B cell (primary cell): ENCODE measurements at regions not wholly inside any gene's neighbourhood (a gene's known extent, or its start where the extent isn't known, plus 50 kb on each side); places are given as distances from the start of the nearest gene placed in this dataset.

ENCODE experiments used
- CTCF ChIP-seq: fragments of 200-600 bp; IDR thresholded peaks from one replicate; pipeline ENCODE4 v1.8.0; 2022; ENCODE audit warnings: antibody characterized with exemption, mild to moderate bottlenecking
- EZH2 ChIP-seq: IDR thresholded peaks from 2 replicates; pipeline ENCODE4 v1.6.1; 2012; ENCODE audit warnings: borderline replicate concordance, low read depth, mild to moderate bottlenecking, moderate library complexity, low read length; ENCODE audit not compliant: insufficient read depth, poor library complexity, severe bottlenecking

- TF ChIP-seq CTCF (no peak), EZH2 (no peak)
Measured at GRCh38 chr16:16763449-16763848, 384.5 kb downstream of the NPIPA7 start.
